ENCODE measurements at regions not wholly inside any gene's neighbourhood (a gene's known extent, or its start where the extent isn't known, plus 50 kb on each side); places are given as distances from the start of the nearest gene placed in this dataset.
"Not testable (repeated sequence)": the region's sequence is repeated elsewhere in the genome, so short reads cannot be mapped to it uniquely, and the experiment has no call there.

DNA sequence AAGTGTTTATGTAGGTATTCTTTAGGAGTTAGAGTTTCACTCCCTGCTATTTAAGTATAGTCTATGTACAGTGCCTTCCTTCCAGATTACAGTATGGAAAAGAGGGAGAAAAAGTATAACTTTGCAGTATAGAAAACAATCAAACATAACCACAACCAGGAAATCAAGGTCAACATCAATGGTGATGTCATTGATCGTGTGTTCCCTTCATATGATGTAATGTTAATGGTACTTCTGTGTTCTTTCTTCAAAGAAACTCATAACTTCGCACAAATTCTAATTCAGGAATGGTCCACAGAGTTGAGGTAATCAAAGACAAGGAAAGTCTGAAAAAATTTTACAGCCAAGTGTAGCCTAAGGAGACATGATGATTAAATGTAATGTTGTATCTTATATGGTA is 961.1 kb upstream of the EDIL3 start:
- TF ChIP-seq, protein P1, sequence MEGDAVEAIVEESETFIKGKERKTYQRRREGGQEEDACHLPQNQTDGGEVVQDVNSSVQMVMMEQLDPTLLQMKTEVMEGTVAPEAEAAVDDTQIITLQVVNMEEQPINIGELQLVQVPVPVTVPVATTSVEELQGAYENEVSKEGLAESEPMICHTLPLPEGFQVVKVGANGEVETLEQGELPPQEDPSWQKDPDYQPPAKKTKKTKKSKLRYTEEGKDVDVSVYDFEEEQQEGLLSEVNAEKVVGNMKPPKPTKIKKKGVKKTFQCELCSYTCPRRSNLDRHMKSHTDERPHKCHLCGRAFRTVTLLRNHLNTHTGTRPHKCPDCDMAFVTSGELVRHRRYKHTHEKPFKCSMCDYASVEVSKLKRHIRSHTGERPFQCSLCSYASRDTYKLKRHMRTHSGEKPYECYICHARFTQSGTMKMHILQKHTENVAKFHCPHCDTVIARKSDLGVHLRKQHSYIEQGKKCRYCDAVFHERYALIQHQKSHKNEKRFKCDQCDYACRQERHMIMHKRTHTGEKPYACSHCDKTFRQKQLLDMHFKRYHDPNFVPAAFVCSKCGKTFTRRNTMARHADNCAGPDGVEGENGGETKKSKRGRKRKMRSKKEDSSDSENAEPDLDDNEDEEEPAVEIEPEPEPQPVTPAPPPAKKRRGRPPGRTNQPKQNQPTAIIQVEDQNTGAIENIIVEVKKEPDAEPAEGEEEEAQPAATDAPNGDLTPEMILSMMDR (IDR thresholded peaks at IDR 0.05), result no peak
- no peak for TF ChIP-seq POLR2A (IDR thresholded peaks at IDR 0.05)
- TF ChIP-seq EP300 (IDR thresholded peaks at IDR 0.05; ENCODE audit: low read depth), result no peak
- TF ChIP-seq POLR2AphosphoS5 (IDR thresholded peaks at IDR 0.05), result no peak
- no peaks in the 10 kb centered on the region for H3K36me3 ChIP-seq
- H3K27ac ChIP-seq, result no peak overlapping the region
- no peaks in the 10 kb centered on the region for H3K9me3 ChIP-seq
- intact Hi-C loops (cut with DNase I; ENCODE audit: low total_unique reads), result no loop called here
- no peaks in the 10 kb centered on the region for H3K4me1 ChIP-seq
- DNase-seq, result no peak
- WGBS, 2 donors (ENCODE audit: low coverage in 1 of 2), result 68 to 76% methylated on average over 2 of the region's 2 CpGs
- in situ Hi-C loops (cut with MboI; ENCODE audit: low pct_ligation_motif_present in 1 of 4, low pct_unique_long_range_greater_than_20kb in 1 of 4, low sequenced_read_pairs in 3 of 4), result no loop called here
- H3K27me3 ChIP-seq, result no peaks in the 10 kb centered on the region
- H3K4me3 ChIP-seq, result no peak overlapping the region

DNA sequence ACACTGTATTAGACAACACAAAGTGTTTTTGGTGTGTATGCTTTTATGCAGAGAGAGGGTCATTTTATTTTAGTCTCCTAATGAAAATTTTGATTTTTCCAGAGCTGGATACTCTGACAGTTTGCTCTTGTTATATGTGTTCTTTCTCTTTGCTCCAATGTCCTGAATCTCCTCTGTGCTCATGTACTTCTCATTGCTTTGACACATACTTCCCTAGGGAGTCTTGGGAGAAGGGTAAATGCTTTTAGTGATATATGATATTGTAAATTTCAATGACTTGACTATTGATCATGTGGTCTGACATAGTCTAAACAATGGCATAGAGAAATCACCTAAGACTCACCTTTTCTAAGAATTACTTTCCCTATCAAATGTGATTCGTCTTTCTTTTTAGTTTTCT is 972.6 kb upstream of the EDIL3 start:
- H3K27ac ChIP-seq, result no peak overlapping the region
- H3K9me3 ChIP-seq, result no peaks in the 10 kb centered on the region
- intact Hi-C loops (cut with DNase I; ENCODE audit: low total_unique reads) (no loop called here), in situ Hi-C loops (cut with MboI; ENCODE audit: low pct_ligation_motif_present in 1 of 4, low pct_unique_long_range_greater_than_20kb in 1 of 4, low sequenced_read_pairs in 3 of 4) (no loop called here)
- WGBS, 2 donors (ENCODE audit: low coverage in 1 of 2), result 82 to 84% methylated on average over 1 of the region's 1 CpG
- no peak overlapping the region for H3K4me3 ChIP-seq
- H3K27me3 ChIP-seq, result no peaks in the 10 kb centered on the region
- DNase-seq, result no peak
- no peaks in the 10 kb centered on the region for H3K36me3 ChIP-seq
- no peak for TF ChIP-seq EP300 (IDR thresholded peaks at IDR 0.05; ENCODE audit: low read depth)
- TF ChIP-seq, protein P1 (IDR thresholded peaks at IDR 0.05), result no peak
- TF ChIP-seq POLR2A (IDR thresholded peaks at IDR 0.05), result no peak
- TF ChIP-seq POLR2AphosphoS5 (IDR thresholded peaks at IDR 0.05), result no peak
- no peaks in the 10 kb centered on the region for H3K4me1 ChIP-seq

DNA sequence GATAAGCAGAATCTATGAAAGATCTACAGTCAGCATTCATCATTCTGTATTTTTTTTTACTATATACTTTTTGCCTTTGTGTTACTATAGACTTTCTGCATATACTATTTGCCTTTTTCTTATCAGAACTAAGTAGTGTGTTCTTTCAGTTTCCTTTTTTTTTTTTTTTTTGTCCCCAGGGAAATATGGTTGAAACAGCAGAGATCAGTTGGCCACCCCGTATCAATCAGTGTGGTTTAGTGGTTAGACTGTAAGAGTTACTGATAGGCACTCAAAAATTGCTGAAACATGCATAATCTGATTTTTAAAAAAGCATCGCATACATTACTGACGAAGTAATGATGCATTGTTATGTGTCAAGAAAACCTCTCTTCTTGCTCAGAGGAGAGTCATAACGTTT is 990.8 kb upstream of the EDIL3 start:
- H3K36me3 ChIP-seq, result no peaks in the 10 kb centered on the region
- H3K4me3 ChIP-seq, result no peak overlapping the region
- in situ Hi-C loops (cut with MboI; ENCODE audit: low pct_ligation_motif_present in 1 of 4, low pct_unique_long_range_greater_than_20kb in 1 of 4, low sequenced_read_pairs in 3 of 4), result no loop called here
- H3K27me3 ChIP-seq, result no peaks in the 10 kb centered on the region
- TF ChIP-seq, protein P1 (IDR thresholded peaks at IDR 0.05), result no peak
- TF ChIP-seq POLR2AphosphoS5 (IDR thresholded peaks at IDR 0.05) (no peak), POLR2A (IDR thresholded peaks at IDR 0.05) (no peak), EP300 (IDR thresholded peaks at IDR 0.05; ENCODE audit: low read depth) (no peak)
- intact Hi-C loops (cut with DNase I; ENCODE audit: low total_unique reads), result no loop called here
- WGBS, 2 donors (ENCODE audit: low coverage in 1 of 2), result 39 to 46% methylated on average over 4 of the region's 4 CpGs
- no peaks in the 10 kb centered on the region for H3K4me1 ChIP-seq
- no peak for DNase-seq
- H3K27ac ChIP-seq, result no peak overlapping the region
- no peaks in the 10 kb centered on the region for H3K9me3 ChIP-seq

DNA sequence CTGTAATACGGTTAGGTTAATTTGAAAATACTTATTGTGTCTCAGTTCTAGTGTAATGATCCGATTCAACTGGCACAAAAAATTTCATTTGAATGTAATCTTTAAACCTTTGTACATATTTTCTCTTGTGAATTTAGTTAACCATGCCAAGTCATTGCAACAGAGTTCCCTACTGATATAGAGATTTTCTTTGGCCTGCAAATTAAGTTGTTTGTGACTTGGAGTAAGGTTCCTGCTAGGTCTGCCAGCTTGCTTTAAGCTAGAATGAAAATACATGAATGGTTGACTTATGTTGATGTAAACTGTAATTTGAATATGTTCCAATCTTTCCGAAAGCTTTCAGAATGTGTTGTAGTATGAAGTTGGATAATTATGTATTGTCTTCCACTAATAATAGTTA is 1004.1 kb upstream of the EDIL3 start:
- in situ Hi-C loops (cut with MboI; ENCODE audit: low pct_ligation_motif_present in 1 of 4, low pct_unique_long_range_greater_than_20kb in 1 of 4, low sequenced_read_pairs in 3 of 4), result no loop called here
- H3K4me1 ChIP-seq, result no peaks in the 10 kb centered on the region
- no peak for TF ChIP-seq POLR2AphosphoS5 (IDR thresholded peaks at IDR 0.05)
- H3K36me3 ChIP-seq, result no peaks in the 10 kb centered on the region
- no peak overlapping the region for H3K4me3 ChIP-seq
- H3K27me3 ChIP-seq, result no peaks in the 10 kb centered on the region
- H3K9me3 ChIP-seq, result no peaks in the 10 kb centered on the region
- no peak overlapping the region for H3K27ac ChIP-seq
- intact Hi-C loops (cut with DNase I; ENCODE audit: low total_unique reads), result no loop called here
- DNase-seq, result no peak
- WGBS, 2 donors (ENCODE audit: low coverage in 1 of 2), result 72 to 75% methylated on average over 3 of the region's 3 CpGs

DNA sequence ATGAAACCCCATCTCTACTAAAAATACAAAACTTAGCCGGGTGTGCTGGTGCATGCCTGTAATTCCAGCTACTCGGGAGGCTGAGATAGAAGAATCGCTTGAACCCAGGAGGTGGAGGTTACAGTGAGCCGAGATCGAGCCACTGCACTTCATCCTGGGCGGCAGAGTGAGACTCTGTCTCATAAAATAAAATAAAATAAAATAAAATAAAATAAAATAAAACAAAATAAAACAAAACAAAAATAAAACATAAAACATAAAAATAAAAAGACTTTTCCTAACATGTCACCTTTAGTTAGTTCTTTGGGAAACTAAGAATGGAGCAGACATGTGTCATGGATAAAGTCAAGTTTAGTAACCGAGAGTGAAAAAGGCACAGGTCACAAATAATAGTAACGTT is 1007.6 kb upstream of the EDIL3 start:
- in situ Hi-C loops (cut with MboI; ENCODE audit: low pct_ligation_motif_present in 1 of 4, low pct_unique_long_range_greater_than_20kb in 1 of 4, low sequenced_read_pairs in 3 of 4); DNase-seq; H3K9me3 ChIP-seq; H3K27ac ChIP-seq; H3K4me3 ChIP-seq; H3K36me3 ChIP-seq; intact Hi-C loops (cut with DNase I; ENCODE audit: low total_unique reads); H3K27me3 ChIP-seq; H3K4me1 ChIP-seq: not testable (repeated sequence)
- 80 to 81% methylated on average over 8 of the region's 8 CpGs for WGBS, 2 donors (ENCODE audit: low coverage in 1 of 2)

Data from transverse colon (tissue), 4 donors.